ENCODE measurements at regions not wholly inside any gene's neighbourhood (a gene's known extent, or its start where the extent isn't known, plus 50 kb on each side); places are given as distances from the start of the nearest gene placed in this dataset.

- Histone ChIP-seq H3K9me2 (ENCODE audit: insufficient read depth) (no peaks in the 10 kb centered on the region), H3K9me3 (ENCODE audit: control insufficient read depth in 1 of 2, insufficient read depth in 1 of 2, low read depth in 1 of 2, low read length in 2 of 2) (no peaks in the 10 kb centered on the region), H3K4me3 (replicated peaks in 1 of 2; ENCODE audit: low read depth in 1 of 2, low read length in 2 of 2) (no peak overlapping the region), H3K27me3 (ENCODE audit: insufficient read depth, low read length) (no peaks in the 10 kb centered on the region), H3K36me3 (ENCODE audit: control insufficient read depth in 1 of 2, insufficient read depth in 2 of 2, low read length in 2 of 2) (no peaks in the 10 kb centered on the region), H3K9ac (ENCODE audit: low read length) (no peak overlapping the region), H4K20me1 (ENCODE audit: insufficient read depth) (no peaks in the 10 kb centered on the region), H2AFZ (ENCODE audit: low read depth, low read length, poor library complexity, severe bottlenecking) (no peak overlapping the region), H3K4me2 (ENCODE audit: low read length) (no peak overlapping the region), H3K4me1 (ENCODE audit: control insufficient read depth in 1 of 2, insufficient read depth in 2 of 2, low read length in 2 of 2) (no peaks in the 10 kb centered on the region), H3K79me2 (ENCODE audit: insufficient read depth, low read length) (no peaks in the 10 kb centered on the region), H3K27ac (ENCODE audit: low read depth, low read length) (no peak overlapping the region)
- intact Hi-C loops (cut with micrococcal nuclease): no loop called here
- no TSS peak for BruUV-seq (replicated peaks)
- ChIA-PET POLR2A (no interaction called here), RAD21 (ENCODE audit: low non-redundant PET in 1 of 2, low total read pairs in 2 of 2, uncharacterized antibody in 2 of 2, unreplicated experiment in 2 of 2) (no interaction called here), CTCF (no interaction called here)
- no peak for DNase-seq (ENCODE audit: low read depth, low spot score)
- TF ChIP-seq EGR1 (IDR thresholded peaks at IDR 0.05; ENCODE audit: low read depth): no peak
- TF ChIP-seq ELF1 (IDR thresholded peaks at IDR 0.05; ENCODE audit: borderline replicate concordance, low read depth): no peak
- no peak for TF ChIP-seq EZH2phosphoT487 (IDR thresholded peaks at IDR 0.05; ENCODE audit: borderline replicate concordance)
- no peak for ATAC-seq
These were observed 219.5 kb upstream of the NUDT4 start for GRCh38 chr12:93158065-93158843.

DNA sequence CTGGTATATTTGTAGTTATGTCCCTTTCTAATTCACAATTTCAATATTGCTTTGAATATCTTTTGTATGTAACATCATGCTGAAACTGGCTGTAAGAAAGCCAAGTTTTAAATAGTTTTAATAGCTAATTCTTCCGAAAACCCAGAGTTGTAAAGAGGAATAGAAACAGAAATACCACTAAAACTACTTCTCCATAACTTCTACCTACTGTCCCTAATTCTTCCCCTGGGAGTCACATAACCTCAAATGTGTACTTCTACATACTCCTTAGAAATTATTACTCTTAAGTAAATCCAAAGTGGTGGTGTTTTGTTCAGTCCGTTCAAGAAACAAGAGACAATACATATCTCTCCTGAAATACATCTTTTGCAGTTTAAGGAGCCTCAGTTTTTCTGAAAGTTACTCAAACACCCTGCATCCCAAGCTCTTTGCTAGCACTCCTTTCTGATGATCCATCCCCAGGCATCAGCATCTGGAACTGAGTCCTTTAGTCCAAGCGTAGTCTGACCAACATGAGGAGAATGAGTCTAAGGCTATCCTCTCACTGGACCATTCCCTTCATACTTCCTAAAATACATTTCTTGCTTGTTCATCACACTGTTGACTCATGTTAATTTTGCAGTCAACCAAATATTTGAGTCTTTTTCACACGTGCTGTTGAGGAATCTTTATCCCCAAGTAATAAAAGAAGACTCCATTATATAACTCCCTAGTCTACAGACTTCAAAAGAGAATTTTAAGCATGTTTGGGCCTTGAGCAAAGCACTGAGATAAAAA, 214.3 kb upstream of the NUDT4 start:
- DNase-seq (ENCODE audit: low read depth, low spot score) (no peak), ATAC-seq (no peak)
- Histone ChIP-seq H3K4me1 (ENCODE audit: control insufficient read depth in 1 of 2, insufficient read depth in 2 of 2, low read length in 2 of 2) (no peaks in the 10 kb centered on the region), H3K4me3 (replicated peaks in 1 of 2; ENCODE audit: low read depth in 1 of 2, low read length in 2 of 2) (no peak overlapping the region), H3K4me2 (ENCODE audit: low read length) (no peak overlapping the region), H3K36me3 (ENCODE audit: control insufficient read depth in 1 of 2, insufficient read depth in 2 of 2, low read length in 2 of 2) (no peaks in the 10 kb centered on the region), H4K20me1 (ENCODE audit: insufficient read depth) (no peaks in the 10 kb centered on the region), H3K27me3 (ENCODE audit: insufficient read depth, low read length) (no peaks in the 10 kb centered on the region), H3K9me2 (ENCODE audit: insufficient read depth) (no peaks in the 10 kb centered on the region), H3K9me3 (ENCODE audit: control insufficient read depth in 1 of 2, insufficient read depth in 1 of 2, low read depth in 1 of 2, low read length in 2 of 2) (no peaks in the 10 kb centered on the region), H3K27ac (ENCODE audit: low read depth, low read length) (no peak overlapping the region), H3K9ac (ENCODE audit: low read length) (no peak overlapping the region), H2AFZ (ENCODE audit: low read depth, low read length, poor library complexity, severe bottlenecking) (no peak overlapping the region), H3K79me2 (ENCODE audit: insufficient read depth, low read length) (no peaks in the 10 kb centered on the region)
- CTCF ChIA-PET: no interaction called here
- no TSS peak for BruUV-seq (replicated peaks)
- TF ChIP-seq SP1 (IDR thresholded peaks at IDR 0.05; ENCODE audit: low read depth): no peak
- no peak for TF ChIP-seq CTCF (IDR thresholded peaks at IDR 0.05 in 2 of 3, conservative IDR thresholded peaks at IDR 0.05 in 1 of 3; ENCODE audit: borderline replicate concordance in 1 of 3, insufficient read depth in 1 of 3, low read depth in 2 of 3, low read length in 2 of 3)
- TF ChIP-seq CEBPB (IDR thresholded peaks at IDR 0.05; ENCODE audit: low read depth): no peak
- TF ChIP-seq EZH2 (IDR thresholded peaks at IDR 0.05): no peak
- TF ChIP-seq REST (IDR thresholded peaks at IDR 0.05; ENCODE audit: low read depth): no peak
- no peak for TF ChIP-seq EGR1 (IDR thresholded peaks at IDR 0.05; ENCODE audit: low read depth)
- no peak for TF ChIP-seq ZNF274 (IDR thresholded peaks at IDR 0.05; ENCODE audit: low read depth, low read length)
- TF ChIP-seq POLR2A (IDR thresholded peaks at IDR 0.05; ENCODE audit: borderline replicate concordance, extremely low read depth, insufficient read depth, insufficient read length): no peak
- no peak for TF ChIP-seq ELF1 (IDR thresholded peaks at IDR 0.05; ENCODE audit: borderline replicate concordance, low read depth)
- intact Hi-C loops (cut with micrococcal nuclease): no loop called here
- RAD21 ChIA-PET (ENCODE audit: low non-redundant PET in 1 of 2, low total read pairs in 2 of 2, uncharacterized antibody in 2 of 2, unreplicated experiment in 2 of 2): no interaction called here
- POLR2A ChIA-PET: no interaction called here
